GM20431 (cell line): ENCODE measurements at regions not wholly inside any gene's neighbourhood (a gene's known extent, or its start where the extent isn't known, plus 50 kb on each side); places are given as distances from the start of the nearest gene placed in this dataset.
"Not testable (repeated sequence)": the region's sequence is repeated elsewhere in the genome, so short reads cannot be mapped to it uniquely, and the experiment has no call there.

Experiments used
- in situ Hi-C: fragments of 300-500 bp; cut with MseI, MboI; formaldehyde crosslinking; loops from one replicate; pipeline ENCODE4 v1.15.0; 2020; ENCODE audit warnings: low sequenced_read_pairs; ENCODE audit not compliant: unreplicated experiment

DNA sequence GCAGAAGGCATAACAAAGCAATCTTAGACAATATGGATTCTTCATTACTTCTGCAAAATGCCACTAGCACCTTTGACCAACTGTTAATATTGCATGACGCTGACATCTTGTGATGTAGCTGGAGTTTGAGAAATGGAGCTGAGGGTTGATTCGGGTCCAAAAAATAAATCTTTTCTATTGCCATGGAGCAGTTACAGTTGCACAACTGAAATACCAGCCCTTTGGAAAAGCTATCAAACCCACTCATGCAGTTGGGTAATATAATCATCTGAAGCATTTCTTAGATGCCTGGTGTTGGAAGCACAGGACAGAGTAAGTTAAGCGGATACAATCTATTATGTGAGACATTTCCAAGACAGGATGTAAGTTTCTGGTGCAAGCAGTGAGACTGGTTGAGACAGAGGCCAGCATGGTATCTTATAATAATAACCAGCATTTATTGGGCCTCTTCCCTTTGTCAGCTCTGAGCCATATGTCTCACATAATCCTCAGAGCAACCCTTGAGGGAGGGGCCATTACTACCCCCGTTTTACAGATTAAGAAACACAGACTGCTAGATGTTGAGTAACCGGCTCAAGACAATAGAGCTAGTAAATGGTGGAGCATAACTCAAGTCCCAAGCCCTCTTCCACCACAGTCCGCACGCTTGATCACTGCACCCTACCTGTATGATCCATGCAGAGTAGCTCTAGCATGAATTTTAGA, 74.9 kb upstream of the CAPRIN1 start:
- in situ Hi-C loops = loop anchor here (10.0 kb wide), 1 partner anchor 112 kb away; no protein-coding TSS in a partner anchor

DNA sequence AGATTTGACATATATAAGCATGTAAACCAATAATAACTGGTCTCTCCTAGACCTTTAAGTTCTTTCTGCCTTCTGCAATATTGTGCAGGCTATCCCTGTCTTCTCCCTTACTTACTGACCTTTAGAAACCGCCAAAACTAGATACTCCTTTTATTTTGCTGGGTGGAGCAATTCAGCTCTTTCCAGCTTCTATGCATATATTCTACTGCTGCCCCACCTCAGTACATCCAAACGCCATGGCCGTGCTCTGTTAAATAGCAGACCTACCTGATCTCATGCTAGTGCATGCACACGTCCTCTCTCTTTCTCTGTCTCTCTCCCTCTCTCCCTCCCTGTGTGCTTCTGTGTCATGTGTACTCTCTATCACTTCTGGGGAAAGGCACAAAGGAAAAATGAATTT, 76.7 kb upstream of the CAPRIN1 start:
- in situ Hi-C loops = loop anchor here (10.0 kb wide), 1 partner anchor 110 kb away; no protein-coding TSS in a partner anchor

DNA sequence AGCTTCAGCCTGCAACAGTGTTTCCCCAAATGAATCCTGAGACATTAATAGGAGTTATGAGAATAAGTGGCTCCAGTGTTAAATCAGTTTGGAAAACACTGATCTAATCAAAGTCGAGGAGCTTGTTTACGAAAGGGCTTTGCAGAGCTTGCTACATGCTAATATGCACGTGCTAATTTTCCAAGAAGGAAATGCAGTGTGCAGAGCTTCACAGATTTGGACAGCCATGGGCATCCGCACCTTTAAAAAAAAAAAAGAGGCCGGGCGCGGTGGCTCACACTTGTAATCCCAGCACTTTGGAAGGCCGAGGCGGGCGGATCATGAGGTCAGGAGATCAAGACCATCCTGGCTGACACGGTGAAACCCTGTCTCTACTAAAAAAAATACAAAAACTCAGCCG, 79.7 kb upstream of the LMO2 start:
- in situ Hi-C loops = loop anchor here (10.0 kb wide), 1 partner anchor 107 kb away; no protein-coding TSS in a partner anchor

DNA sequence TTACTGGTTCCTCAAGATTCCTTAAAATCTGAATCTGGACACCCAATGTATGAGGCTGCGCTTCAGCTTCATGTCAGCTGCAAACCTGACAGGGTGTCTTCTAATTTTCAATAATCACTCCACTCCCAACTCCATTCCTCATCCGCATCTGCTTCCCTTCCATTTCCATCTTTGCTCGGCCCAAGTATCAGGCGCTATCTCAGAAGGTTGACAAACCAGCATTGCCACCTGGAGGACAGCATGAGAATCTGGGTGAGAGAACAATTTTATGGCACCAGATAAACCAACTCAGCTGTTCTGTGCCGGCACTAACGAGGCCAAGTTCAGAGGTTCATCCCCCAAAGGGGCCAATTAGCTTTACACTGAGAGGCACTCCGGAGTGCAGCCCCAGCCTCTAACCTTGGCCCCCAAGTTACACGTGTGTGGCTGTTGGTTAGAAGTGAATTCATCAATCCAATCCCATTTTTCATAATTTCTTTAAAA, 79.1 kb upstream of the LMO2 start:
- in situ Hi-C loops = loop anchor here (10.0 kb wide), 1 partner anchor 106 kb away; no protein-coding TSS in a partner anchor

DNA sequence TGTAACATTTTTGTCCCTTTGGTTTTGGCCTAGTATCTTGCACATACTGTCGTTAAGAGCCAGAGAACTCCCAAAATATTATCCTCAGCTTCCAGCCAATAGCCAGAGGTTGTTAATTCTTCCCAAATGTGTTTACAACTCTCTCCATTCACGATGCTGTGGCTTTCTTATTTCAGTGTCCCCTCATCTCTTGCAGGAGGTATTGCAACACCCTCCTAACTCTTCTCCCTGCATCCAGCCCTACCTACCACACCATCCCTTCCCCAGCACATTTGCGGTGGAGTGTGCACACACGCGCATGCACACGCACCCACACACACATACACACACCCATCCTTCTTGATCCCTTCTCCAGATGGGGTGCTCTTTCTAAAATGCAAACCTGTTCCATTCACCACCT, 75.6 kb upstream of the LMO2 start:
- in situ Hi-C loops = no loop called here

DNA sequence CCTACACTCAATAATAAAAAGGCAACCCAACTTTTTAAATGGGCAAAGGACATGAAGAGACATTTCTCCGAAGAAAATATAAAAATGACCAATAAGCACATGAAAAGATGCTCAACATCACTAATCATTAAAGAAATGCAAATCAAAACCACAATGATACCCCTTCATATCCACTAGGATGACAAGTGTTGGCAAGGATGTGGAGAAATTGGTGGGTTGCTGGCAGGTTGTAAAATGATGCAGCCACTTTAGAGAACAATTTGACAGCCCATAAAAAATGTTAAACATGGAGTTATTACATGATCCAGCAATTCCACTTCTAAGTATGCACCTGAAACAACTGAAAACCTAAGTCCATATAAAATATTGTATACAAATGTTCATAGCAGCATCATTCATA, 73.2 kb upstream of the LMO2 start:
- in situ Hi-C loops = no loop called here

DNA sequence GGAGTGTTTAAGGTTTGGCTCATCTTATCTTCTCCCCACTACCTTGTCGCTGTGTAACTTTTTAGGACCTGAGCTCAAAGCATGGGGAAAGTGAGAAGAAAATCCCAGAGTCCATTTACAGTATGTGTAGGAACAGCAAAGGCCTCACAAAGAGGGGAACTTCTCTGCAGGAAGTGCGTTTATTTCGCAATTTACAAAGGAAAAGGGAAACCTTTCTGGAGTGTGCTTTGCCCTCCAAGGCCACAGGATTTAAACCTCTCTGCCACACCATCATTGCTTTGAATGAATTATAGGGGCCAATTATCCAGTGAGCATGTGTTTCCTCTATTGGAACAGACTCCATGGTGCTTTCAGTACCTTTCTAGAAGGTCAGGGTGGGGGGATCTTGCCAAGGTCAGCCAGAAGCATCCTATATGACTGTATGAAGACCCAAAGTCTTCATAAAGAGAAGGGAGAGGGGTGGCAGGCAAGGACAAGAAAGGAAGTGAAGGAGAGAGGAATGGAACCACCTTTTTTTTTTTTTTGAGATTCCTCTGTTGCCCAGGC, 68.1 kb upstream of the LMO2 start:
- in situ Hi-C loops = no loop called here

DNA sequence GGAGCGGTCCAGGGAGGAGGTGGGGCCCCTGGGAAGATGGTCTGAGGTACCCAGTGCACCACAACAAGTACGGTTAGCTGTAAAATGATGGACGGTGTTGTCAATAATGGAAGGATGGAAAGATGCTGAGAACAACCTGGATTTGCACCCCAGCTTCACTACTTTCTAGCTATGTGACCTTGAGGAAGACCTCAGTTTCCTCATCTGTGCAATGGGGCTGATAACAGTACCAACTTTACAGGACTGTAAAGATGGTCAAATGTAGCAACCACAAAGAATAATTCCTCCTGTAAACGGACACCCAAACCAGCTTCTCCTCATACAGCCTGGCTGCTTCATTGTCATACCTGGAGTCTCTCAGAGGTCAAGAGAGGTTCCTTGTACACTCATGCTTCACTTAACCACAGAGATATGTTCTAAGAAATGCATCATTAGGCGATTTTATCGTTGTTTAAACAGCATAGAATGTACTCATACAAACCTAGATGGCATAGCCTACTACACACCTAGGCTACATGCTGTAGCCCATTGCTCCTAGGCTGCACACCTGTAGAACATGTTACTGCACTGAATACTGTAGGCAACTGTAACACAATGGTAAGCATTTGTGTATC, 65.5 kb upstream of the LMO2 start:
- in situ Hi-C loops = no loop called here

DNA sequence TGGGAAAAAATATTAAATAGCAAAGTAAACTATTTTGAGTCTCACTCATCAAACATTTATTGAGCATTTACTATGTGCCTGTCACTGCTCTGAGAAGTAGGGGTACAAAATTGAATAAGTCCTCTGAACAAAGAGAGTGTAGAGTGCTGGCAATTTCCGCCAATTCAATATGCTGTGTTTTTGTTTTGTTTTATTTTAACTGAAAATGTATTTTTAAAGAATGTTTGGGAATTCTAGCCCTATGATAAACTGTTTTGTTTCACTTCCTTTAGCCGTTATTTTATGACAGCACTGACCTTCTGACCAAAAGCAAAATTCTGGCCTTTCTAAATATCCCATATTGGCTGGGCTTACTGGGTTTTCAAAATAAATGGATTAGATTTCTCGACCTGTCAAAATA, 64.7 kb upstream of the LMO2 start:
- in situ Hi-C loops = no loop called here

DNA sequence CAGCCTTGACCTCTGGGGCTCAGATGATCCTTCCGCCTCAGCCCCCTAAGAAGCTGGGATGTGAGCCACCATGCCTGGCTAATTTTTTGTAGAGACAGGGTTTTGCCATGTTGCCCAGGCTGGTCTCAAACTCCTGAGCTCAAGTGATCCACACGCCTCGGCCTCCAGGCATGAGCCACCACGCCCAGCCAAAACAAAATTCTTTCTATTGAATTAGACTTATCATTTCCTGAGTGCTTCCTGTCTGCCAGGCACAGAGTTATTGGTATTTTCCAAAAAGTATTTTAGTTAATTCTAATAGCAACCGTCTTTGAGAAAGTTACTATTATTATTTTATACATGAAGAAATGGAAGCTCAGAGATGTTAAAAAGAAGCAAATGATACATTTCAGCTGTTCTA, 61.4 kb upstream of the LMO2 start:
- in situ Hi-C loops = no loop called here

DNA sequence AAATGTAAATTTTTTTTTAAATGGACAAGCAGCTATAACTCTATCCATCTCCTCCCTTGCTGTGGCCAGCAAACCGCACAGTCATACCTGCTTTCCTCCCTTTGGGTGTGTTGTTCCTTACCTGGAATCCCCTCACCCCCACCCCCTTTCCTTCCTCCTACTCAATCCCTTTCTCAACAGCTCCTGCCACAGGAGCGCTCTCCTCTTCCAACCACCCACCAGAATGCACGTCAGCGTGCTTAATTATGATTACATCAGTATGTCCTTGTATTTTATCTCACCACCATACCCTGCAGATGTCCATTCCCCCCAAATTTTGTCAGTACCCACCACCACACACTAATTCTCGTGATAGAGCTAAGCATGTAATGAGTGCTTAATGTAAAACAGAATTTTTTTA, 60.9 kb upstream of the LMO2 start:
- in situ Hi-C loops = no loop called here

DNA sequence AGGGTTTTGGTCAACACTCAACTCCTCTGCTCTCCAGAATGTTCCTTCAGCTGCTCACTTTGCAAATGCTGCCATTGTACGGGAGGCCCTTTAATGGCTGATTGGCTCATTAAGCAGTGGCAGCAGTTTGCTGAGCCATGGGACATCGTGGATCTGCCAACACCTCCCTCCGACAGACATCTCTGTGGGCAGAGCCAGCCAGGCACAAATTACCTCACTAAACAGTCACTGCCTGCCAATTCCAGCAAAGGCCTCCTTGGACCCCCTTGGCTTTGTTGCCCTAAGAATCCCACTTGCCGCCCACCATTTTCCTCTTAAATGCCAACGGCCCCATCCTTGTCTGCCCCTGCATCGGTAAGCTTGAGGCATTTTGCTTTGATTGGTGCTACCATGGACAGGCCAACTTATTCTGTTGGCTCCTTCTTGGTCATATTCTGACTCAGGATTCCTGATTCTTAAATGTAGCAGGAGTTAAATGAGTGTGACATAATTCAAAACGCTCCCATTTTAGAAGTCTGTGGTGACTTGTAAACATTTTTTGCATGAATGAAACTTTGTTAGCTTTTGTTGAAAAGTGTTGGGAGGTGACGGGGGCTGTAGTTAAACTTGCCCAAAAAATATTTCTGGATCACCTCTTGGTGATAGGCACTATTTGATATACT, 57.5 kb upstream of the LMO2 start:
- in situ Hi-C loops = no loop called here

DNA sequence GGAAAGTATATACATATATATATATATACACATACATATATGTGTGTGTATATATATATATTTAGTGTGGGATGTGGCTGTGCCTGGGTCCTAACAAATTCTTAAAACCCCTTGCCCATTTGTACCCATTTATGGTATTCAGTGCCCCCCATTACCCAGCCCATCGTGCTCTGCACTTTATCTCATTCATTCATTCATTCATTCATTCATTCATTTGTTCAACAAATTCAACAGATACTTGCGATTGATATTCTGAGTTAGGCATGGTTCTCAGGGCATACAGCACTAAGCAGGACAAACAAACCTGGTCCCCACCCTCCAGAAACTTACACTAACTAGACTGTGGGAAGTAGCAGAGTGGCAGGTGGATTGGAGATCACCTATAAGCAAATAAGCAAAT, 56.6 kb upstream of the LMO2 start:
- in situ Hi-C loops = no loop called here

DNA sequence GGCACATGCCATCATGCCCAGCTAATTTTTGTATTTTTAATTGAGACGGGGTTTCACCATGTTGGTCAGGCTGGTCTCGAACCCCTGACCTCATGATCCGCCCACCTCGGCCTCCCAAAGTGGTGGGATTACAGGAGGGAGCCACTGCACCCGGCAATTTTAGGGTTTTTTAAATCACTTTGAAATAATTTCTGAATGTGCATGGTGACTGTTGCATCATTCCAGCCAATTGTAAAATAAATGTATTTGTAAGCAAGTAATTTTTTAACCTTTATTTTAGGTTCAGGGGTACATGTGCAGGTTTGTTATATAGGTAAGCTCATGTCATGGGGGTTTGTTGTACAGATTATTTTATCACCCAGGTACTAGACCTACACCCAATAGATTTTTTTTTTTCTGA, 56.0 kb upstream of the LMO2 start:
- in situ Hi-C loops = not testable (repeated sequence)

DNA sequence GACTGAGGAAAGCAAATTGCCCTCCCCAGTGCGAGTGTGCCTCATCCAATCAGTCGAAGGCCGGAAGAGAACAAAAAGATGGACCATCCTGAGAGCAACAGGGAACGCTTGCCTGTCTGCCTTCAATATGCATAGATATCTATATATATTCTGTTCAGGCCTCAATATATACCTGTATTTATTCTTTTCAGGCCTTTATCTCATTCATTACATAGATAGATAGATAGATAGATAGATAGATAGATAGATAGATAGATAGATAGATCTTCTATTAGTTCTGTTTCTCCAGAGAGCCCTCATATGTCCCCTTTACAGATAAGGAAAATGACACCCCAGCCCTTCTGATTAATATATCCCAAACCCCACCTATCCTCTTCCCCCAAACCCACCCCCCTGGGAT, 55.1 kb upstream of the LMO2 start:
- in situ Hi-C loops = no loop called here

DNA sequence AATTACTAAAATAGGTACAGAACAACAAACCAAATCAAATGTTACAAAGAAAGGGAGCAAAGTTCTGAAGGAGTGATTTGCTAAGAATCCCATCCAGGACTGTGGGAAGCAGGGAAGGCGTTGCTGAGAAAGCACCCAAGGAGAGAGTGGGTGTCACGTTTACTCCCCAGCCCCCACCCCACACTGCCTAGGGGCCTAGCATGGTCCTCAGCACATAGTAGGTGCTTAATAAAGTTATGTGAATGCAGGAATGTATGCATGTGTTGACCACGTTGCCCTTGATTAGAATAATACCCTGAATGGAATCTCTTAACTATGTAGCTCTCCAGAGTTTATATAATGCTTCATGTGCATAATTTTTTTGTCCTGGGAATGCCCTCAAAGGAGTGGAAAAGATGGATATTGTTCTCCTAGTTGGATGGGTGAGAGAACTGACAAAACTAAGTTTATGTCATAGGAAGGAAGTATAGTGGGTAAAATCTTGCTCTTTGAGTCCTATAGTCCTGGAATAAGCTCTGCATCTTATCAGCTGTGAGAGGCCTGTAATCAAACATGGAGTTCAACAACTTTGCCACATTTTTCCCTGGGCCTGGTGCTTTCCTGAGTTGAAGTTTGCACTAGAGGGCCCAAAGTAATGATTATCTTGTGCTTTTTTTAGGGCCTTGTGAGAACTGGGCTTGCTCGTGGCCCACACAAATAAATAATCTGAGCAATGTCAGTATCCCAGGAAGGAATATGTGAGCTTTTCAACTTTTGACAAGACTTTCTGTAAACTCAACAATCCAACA, 53.8 kb upstream of the LMO2 start:
- in situ Hi-C loops = no loop called here

DNA sequence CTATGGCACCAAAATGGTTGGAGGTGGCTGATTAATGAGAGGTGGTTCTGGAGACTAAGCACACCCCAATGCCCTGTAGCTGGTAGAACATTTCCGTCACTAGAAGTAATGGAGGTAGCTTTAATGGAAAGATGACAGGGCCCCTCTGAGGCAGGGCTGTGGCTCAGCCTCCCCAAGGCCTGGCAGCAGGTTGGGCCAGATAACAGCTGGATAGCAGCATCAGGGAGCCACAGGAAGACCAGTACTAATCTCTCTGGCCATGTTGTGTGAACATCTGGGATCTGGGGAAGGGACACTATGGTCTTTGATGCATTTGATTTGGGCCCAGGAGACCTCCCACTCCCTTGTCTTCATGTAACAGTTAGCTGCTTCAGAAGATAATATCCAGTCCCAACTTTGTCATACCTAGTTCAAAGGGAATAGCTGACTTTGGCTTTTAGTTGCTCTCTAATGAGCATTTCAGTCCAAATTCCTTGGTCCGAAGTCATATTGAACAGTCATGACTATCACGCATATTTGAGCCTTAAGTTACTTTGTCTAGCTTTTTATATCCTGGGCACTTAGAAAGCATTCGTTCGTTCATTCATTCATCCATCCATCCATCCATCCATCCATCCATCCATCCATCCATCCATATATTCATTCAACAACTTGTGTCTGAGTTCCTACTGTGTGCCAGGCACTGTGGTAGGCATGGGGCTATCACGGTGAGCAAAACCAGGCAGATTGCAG, 53.0 kb upstream of the LMO2 start:
- in situ Hi-C loops = no loop called here

DNA sequence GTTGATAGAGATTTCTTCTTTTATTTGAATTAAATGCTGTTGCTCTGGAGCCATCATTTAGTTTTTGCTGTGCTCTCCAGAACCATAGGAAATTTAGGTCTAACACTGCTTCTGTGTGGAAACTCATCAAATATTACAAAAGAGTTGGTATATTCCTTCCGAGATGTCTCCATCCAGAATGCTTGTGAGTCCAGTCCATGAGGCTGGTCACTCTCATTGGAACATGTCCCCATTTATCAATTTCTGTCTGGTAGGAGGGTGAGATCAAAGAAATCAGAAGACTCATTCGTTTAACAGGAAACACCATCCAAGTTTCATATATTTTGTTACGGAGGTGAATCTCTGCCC, 52.4 kb upstream of the LMO2 start:
- in situ Hi-C loops = no loop called here

DNA sequence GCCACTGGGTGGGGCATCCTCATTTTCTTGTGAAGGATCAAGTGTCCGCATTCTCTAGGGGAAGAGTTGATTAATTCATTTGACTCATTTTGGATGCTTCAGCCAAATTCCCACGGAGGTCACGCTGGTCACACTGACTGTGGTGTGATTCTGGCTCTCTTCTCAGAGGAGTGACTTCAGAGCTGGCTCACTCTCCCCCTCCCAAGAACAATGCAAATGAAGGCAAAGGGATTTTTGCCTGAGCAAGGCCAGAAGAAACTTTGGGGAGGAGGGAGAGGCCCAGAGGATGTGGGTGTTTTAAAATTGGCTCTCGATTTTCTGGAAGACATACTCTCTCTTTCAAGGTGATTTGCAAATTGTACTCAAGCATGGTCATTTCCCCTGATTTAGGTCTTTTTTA, 51.1 kb upstream of the LMO2 start:
- in situ Hi-C loops = no loop called here
